Naive thymus-derived CD8-positive, alpha-beta T cell (primary cell): ENCODE measurements at regions not wholly inside any gene's neighbourhood (a gene's known extent, or its start where the extent isn't known, plus 50 kb on each side); places are given as distances from the start of the nearest gene placed in this dataset.
A peak's percentile ranks its signal among the peaks of the same experiment; 100 is the strongest.

Experiments used
- ATAC-seq, 2 donors: fragments of 150-1000 bp; cut with Tn5 transposase in 1 of 2; sonication (Bioruptor Pico), chemical (Tn5 transposase) in 1 of 2; 1 replicate in 1 of 2; 2 replicates in 1 of 2; pipeline ENCODE4 v1.10.0; 2021; ENCODE audit warnings: mild to moderate bottlenecking in 2 of 2, moderate library complexity in 2 of 2
- POLR2A ChIA-PET: fragments of 350-600 bp; sonication (Branson Sonifier 250); formaldehyde crosslinking; loops from one replicate; lab custom pipeline; 2021; ENCODE audit warnings: antibody characterized with exemption; lab: Charles Lee
- DNase-seq, 10 donors: peaks; one replicate each; pipeline versions ENCODE4 v3.0.0 to v3.0.0-alpha.2; 2020 to 2022
- H3K27ac Mint-ChIP-seq, 10 donors: one replicate each; pipeline ENCODE4 v1.8.0; 2020 to 2022; ENCODE audit warnings: mild to moderate bottlenecking in 10 of 10, mixed read lengths in 10 of 10, moderate library complexity in 4 of 10, inconsistent platforms in 1 of 10
- H3K27me3 Mint-ChIP-seq, 5 donors: one replicate each; pipeline ENCODE4 v1.8.0; 2021 to 2022; ENCODE audit warnings: mixed read lengths in 5 of 5
- H3K36me3 Mint-ChIP-seq, 3 donors: one replicate each; pipeline ENCODE4 v1.8.0; 2020 to 2022; ENCODE audit warnings: mixed read lengths in 3 of 3, mild to moderate bottlenecking in 2 of 3, inconsistent platforms in 1 of 3
- H3K4me1 Mint-ChIP-seq, 4 donors: one replicate each; pipeline ENCODE4 v1.8.0; 2021 to 2022; ENCODE audit warnings: mixed read lengths in 4 of 4
- H3K4me3 Mint-ChIP-seq, 10 donors: one replicate each; pipeline ENCODE4 v1.8.0; 2020 to 2022; ENCODE audit warnings: mild to moderate bottlenecking in 10 of 10, mixed read lengths in 10 of 10, moderate library complexity in 6 of 10, inconsistent platforms in 1 of 10
- H3K9me3 Mint-ChIP-seq, 9 donors: one replicate each; pipeline ENCODE4 v1.8.0; 2020 to 2022; ENCODE audit warnings: mixed read lengths in 9 of 9, mild to moderate bottlenecking in 3 of 9, inconsistent platforms in 1 of 9, moderate library complexity in 1 of 9

DNA sequence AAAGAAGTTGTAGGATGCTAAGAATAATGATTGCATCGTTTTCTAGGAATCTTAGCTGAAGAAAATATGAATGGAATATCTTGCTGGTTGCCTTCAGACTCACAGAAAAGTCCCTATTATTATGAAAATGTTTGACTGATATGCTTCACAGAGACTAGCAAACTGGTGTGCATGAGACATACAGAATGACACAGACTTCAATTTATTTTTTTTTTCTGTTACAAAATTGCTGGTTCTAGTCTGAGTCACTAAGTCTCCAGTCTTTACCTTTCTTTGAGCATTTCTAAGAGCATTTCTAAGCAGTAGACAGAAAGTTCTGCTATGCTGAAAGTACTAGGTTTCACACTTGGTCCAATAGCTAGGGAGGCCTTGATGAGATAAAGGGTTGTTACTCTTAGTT, 377.6 kb upstream of the ATP2B1 start:
- Mint-ChIP-seq H3K4me1 (peaks cover 0 to 5% (median 3%) of the 10 kb centered on the region in 4 donors), H3K36me3 (no peaks in the 10 kb centered on the region), H3K27ac (no peak overlapping the region), H3K27me3 (no peaks in the 10 kb centered on the region), H3K9me3 (peaks cover 0 to 4% (median 0%) of the 10 kb centered on the region in 9 donors), H3K4me3 (no peak overlapping the region)
- ATAC-seq (no peak), DNase-seq (no peak)
- POLR2A ChIA-PET = no interaction called here

DNA sequence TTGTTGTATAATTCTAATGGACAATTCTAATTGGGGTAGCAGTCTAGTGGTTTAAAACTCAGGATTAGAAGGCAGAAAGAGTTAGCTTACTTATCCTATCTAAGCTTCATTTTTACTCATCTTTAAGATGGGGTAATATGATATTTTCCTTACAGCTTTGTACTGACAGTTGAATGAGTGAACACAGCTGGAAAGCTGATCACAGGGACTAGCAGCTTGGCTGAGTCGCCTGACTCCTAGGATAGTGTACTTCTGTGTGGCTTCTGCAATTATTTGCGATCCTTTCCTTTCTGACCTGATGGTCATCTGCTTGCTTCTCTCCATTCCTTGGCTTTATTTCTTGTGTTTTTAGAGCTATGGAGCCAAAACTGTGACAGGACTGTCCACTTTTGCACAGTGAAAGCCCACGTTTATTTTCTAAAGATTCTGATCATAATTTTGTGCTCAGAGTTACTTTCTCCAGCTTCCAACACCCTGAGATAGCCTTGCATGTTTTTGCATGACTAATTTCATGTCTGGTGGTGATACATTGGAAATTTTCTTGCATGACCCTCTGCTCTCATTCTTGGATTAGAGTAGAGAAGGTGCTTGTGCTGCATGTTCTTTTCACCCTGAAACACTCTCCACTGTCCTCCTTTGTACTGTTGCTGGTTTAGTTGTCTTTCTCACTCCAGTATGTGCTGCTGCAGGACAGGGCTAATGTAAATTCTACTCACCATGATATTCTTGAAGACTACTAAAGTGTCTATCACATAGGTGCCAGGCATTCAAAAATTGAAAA, 377.0 kb upstream of the ATP2B1 start:
- peaks cover 0 to 4% (median 0%) of the 10 kb centered on the region in 9 donors for H3K9me3 Mint-ChIP-seq
- ATAC-seq (no peak), DNase-seq (no peak)
- H3K4me3 Mint-ChIP-seq = no peak overlapping the region
- H3K27me3 Mint-ChIP-seq = no peaks in the 10 kb centered on the region
- no peak overlapping the region for H3K27ac Mint-ChIP-seq
- no peaks in the 10 kb centered on the region for H3K36me3 Mint-ChIP-seq
- POLR2A ChIA-PET = no interaction called here
- H3K4me1 Mint-ChIP-seq = peaks cover 0 to 4% (median 3%) of the 10 kb centered on the region in 4 donors

DNA sequence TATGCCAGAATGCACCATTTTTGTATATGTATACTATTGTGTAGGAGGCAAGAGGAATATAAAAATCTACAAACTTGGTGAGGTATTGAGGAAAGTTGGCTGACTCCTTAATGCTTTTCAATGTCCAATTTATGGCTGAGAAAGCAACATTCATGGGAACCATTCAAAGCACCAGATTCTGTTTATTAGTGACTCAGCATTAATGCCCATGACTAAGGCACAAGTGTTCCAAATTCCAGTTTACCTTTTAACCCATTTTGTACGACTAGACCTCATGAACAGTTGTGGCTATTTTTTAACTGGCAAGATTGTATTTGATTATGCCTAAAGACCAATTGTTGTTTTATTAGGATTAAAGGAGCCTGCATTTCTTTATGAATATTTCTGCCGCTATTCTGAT, 375.4 kb upstream of the ATP2B1 start:
- Mint-ChIP-seq H3K27ac (no peak overlapping the region), H3K4me1 (no peaks in the 10 kb centered on the region), H3K36me3 (no peaks in the 10 kb centered on the region), H3K27me3 (no peaks in the 10 kb centered on the region), H3K4me3 (no peak overlapping the region), H3K9me3 (no peaks in the 10 kb centered on the region)
- no peak for ATAC-seq
- no peak for DNase-seq
- POLR2A ChIA-PET = no interaction called here

DNA sequence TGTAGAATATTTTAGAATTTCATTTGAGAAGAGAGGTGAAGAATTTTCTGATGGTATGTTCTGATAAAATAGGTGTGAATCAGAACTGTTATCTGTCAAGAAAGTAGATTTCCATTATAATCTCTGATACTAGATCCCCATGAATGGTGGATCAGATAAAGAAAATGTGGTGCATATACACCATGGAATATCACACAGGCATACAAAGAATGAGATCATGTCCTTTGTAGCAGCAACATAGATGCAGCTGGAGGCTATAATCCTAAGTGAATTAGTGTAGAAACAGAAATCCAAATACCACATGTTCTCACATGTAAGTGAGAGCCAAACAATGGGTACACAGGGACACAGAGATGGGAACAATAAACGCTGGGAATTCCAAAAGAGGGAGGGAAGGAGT, 372.0 kb upstream of the ATP2B1 start:
- Mint-ChIP-seq H3K27me3 (no peaks in the 10 kb centered on the region), H3K36me3 (no peaks in the 10 kb centered on the region), H3K27ac (no peak overlapping the region), H3K9me3 (no peaks in the 10 kb centered on the region), H3K4me1 (peaks cover 6 to 24% (median 20%) of the 10 kb centered on the region in 4 donors), H3K4me3 (no peak overlapping the region)
- POLR2A ChIA-PET = no interaction called here
- DNase-seq = no peak
- no peak for ATAC-seq

DNA sequence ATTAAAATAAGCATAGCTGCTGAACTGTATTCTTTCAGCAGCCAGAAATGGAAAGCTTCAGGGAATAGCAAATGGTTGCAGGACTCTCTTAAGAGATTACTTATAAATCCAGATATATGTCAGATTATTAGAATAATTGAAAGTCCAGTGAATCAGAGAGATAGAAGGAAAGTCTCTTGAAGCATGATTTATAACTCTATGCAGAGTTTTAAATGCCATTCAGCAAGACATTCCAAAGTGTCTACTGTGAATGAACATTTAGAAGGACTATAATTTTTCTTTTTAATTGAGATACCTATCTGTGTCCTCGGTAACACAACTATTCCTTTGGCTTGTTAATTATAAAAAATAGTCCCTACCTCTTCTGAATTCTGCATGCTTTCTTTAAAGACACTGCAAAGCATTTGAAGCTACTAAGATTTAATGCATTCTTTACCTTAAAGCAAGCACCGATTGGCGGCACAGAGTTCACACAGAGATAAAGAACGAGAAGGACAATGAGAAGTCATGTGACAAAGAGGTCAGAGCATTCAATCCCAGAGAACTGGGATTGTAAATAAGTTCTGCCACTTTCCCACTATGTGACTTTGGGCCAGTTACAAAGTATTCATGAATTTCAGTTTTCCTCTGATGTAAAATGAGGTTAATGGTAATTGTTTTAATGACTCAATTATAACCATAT, 371.0 kb upstream of the ATP2B1 start:
- Mint-ChIP-seq H3K36me3 (no peaks in the 10 kb centered on the region), H3K4me1 (peaks cover 8 to 29% (median 26%) of the 10 kb centered on the region in 4 donors), H3K9me3 (peaks cover 0 to 3% (median 0%) of the 10 kb centered on the region in 9 donors), H3K27ac (no peak overlapping the region), H3K27me3 (peaks cover 0 to 3% (median 2%) of the 10 kb centered on the region in 5 donors), H3K4me3 (no peak overlapping the region)
- ATAC-seq (no peak), DNase-seq (no peak)
- POLR2A ChIA-PET = no interaction called here

DNA sequence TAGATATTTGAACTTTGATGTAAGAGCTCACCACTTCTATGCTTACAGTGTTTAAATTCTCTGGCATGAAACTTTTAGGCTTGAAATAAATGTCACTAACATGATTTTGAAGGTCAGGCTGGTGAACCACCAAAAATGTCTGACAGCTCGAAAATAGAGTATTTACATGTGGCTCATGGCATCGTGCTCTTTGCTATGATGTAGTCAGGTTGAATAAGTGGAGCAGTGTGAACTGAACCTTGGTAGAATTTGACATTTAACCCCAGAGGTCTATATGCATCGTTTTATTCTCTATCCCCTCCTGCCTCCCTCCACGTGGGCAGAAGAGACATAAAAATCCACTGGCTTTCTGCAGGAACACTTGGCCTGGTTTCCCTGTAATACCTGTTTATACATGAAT, 369.7 kb upstream of the ATP2B1 start:
- Mint-ChIP-seq H3K4me3 (peak overlapping the region in 1 of 10 donors; percentile 31), H3K4me1 (peaks cover 8 to 29% (median 26%) of the 10 kb centered on the region in 4 donors), H3K27ac (no peak overlapping the region), H3K9me3 (peaks cover 0 to 3% (median 0%) of the 10 kb centered on the region in 9 donors), H3K27me3 (peaks cover 0 to 6% (median 3%) of the 10 kb centered on the region in 5 donors), H3K36me3 (no peaks in the 10 kb centered on the region)
- no peak for ATAC-seq
- POLR2A ChIA-PET = no interaction called here
- DNase-seq = no peak

DNA sequence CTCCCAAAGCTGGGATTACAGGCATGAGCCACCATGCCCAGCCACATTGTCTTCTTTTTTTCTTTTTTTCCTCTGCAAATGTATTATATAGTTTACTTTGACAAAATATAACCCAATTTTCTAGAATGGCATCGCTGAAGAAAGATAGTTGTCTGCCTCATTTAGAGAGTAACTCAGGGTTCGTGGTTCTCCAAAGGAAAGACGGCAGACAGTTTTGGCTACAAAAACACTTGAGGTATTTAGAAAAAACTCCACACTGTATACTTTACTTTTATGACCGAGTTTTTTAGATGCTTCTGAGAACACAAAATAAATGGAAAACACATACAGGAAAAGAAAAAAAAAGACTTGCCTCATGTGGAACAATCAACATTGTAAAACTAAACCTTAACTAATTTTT, 369.1 kb upstream of the ATP2B1 start:
- DNase-seq (no peak), ATAC-seq (no peak)
- Mint-ChIP-seq H3K4me3 (peak overlapping the region in 1 of 10 donors; percentile 5), H3K4me1 (peaks cover 8 to 29% (median 26%) of the 10 kb centered on the region in 4 donors), H3K9me3 (peaks cover 0 to 3% (median 0%) of the 10 kb centered on the region in 9 donors), H3K36me3 (no peaks in the 10 kb centered on the region), H3K27me3 (peaks cover 0 to 7% (median 4%) of the 10 kb centered on the region in 5 donors), H3K27ac (peak overlapping the region in 1 of 10 donors; percentile 59)
- POLR2A ChIA-PET = interaction anchor here (0.6 to 0.7 kb wide), 2 partner anchors 552 to 608 kb away, joined by 3 read pairs; no protein-coding TSS in a partner anchor

DNA sequence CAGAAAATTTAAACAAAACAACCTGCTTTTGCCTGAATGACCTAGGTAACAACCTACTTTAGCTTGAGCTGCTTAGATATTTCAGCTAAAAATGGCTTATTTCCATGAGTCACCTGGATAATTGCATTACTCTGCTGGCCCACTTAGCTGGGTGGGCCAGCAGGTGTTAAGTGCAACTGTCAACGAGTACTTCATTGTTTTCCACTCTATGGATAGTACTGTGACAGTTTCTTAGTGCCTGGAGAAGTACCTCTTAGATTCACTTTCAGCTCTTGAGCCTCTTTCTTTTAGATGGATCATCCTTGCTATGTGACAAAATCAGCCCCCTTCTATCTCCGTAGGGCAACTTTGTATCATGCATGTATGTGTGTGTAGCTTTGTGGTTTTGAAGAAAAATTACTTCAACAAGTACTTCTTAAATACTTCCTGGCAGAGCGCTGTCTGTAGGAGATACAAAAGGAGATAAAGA, 368.2 kb upstream of the ATP2B1 start:
- H3K4me3 Mint-ChIP-seq = peak overlapping the region in 7 of 10 donors; percentile 2 to 51 (median 16)
- DNase-seq (peak in 3 of 10 donors; percentile 5 to 18 (median 12)), ATAC-seq (peak; percentile 59 to 71)
- H3K27me3 Mint-ChIP-seq = peaks cover 0 to 7% (median 4%) of the 10 kb centered on the region in 5 donors
- no peaks in the 10 kb centered on the region for H3K36me3 Mint-ChIP-seq
- peaks cover 8 to 29% (median 26%) of the 10 kb centered on the region in 4 donors for H3K4me1 Mint-ChIP-seq
- peak overlapping the region in 8 of 10 donors; percentile 6 to 69 (median 28) for H3K27ac Mint-ChIP-seq
- POLR2A ChIA-PET = no interaction called here
- H3K9me3 Mint-ChIP-seq = peaks cover 0 to 3% (median 0%) of the 10 kb centered on the region in 9 donors

DNA sequence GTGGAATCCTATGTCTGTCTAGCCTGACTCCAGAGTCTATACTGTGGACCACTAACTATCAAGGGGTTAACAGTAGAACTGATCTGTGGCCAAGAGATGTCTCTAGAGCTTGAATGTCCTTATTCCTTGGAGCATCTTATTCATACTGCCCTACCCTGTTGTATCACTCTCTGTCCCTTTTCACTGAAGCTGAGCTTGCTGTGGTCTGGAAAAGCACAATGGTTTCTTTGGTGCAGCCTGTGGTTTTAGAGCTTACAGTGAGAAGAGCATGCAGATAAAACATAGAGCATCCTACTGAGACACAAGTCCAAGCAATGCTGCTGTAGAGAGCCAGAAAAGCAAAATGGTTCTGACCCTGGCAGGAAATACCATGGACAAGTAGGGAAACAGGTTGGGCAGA, 367.0 kb upstream of the ATP2B1 start:
- DNase-seq = no peak
- POLR2A ChIA-PET = no interaction called here
- Mint-ChIP-seq H3K9me3 (peaks cover 0 to 3% (median 0%) of the 10 kb centered on the region in 9 donors), H3K36me3 (peaks cover 0 to 1% (median 0%) of the 10 kb centered on the region in 3 donors), H3K4me3 (peak overlapping the region in 1 of 10 donors; percentile 13), H3K4me1 (peaks cover 8 to 29% (median 26%) of the 10 kb centered on the region in 4 donors), H3K27ac (peak overlapping the region in 2 of 10 donors; percentile 6 to 24), H3K27me3 (peaks cover 3 to 11% (median 8%) of the 10 kb centered on the region in 5 donors)
- ATAC-seq = peak in 1 of 2 donors; percentile 46

DNA sequence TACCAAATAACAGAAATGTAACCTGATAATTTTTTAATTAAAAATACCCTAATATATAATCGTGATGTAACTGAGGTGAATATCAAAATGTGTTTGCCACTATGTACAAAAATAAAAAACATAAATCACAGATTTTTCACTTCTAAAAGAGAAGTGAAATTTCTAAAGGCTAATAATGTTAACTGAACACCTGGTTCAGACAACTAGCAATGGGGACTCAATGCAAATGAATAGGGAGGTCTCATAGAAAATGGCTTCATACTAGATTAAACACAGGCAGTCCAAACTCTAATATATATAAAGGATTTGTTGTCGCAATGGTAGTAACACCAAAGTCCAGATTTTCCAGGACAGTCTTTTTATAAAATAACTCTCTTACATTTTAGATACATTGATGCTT, 365.4 kb upstream of the ATP2B1 start:
- H3K36me3 Mint-ChIP-seq = peaks cover 0 to 7% (median 0%) of the 10 kb centered on the region in 3 donors
- POLR2A ChIA-PET = no interaction called here
- H3K4me3 Mint-ChIP-seq = no peak overlapping the region
- peaks cover 0 to 4% (median 0%) of the 10 kb centered on the region in 9 donors for H3K9me3 Mint-ChIP-seq
- DNase-seq = no peak
- peaks cover 7 to 18% (median 10%) of the 10 kb centered on the region in 5 donors for H3K27me3 Mint-ChIP-seq
- H3K27ac Mint-ChIP-seq = no peak overlapping the region
- no peak for ATAC-seq
- peaks cover 8 to 29% (median 26%) of the 10 kb centered on the region in 4 donors for H3K4me1 Mint-ChIP-seq

DNA sequence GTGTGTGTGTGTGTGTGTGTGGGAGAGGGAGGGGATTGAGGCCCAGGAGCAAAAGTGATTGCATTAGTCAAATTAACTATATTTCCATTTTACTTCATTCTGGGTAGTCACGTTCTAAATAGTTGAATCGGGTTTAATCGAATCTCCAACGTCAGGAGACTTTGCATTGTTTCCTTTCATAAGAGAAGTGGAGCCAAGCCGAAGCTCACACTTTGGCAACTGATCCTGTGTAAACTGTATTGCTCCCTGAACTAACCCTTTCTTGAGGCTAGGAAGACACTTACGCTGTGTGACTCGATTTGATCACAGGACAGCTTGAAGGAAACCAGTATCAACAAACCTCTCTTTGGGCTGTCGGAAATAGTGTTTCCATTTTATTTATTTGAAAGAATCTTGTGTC, 363.4 kb upstream of the ATP2B1 start:
- DNase-seq (no peak), ATAC-seq (no peak)
- no peak overlapping the region for H3K4me3 Mint-ChIP-seq
- peaks cover 0 to 7% (median 0%) of the 10 kb centered on the region in 3 donors for H3K36me3 Mint-ChIP-seq
- POLR2A ChIA-PET = no interaction called here
- no peak overlapping the region for H3K27ac Mint-ChIP-seq
- H3K9me3 Mint-ChIP-seq = peaks cover 0 to 4% (median 0%) of the 10 kb centered on the region in 9 donors
- peaks cover 6 to 17% (median 17%) of the 10 kb centered on the region in 4 donors for H3K4me1 Mint-ChIP-seq
- H3K27me3 Mint-ChIP-seq = peaks cover 7 to 18% (median 11%) of the 10 kb centered on the region in 5 donors

DNA sequence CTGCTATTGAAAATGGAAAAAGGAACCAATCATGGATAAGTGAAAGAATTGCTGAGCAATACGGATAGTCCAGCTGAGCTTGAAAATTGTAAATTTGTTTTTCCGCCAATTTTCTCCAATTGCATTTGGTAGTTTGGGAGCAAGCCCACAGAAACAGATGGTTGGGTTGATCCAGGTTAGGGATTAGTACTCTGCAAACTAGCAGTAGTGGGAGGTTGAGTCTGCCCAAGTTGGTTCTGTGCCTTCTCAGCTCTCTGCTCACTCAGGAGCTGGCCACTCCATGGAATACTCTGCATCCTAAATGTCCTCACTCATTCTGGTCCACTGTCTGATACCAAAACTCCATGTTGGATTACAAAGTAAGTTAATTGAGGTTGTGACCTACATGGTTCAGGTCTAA, 361.1 kb upstream of the ATP2B1 start:
- POLR2A ChIA-PET = no interaction called here
- DNase-seq (no peak), ATAC-seq (no peak)
- Mint-ChIP-seq H3K4me3 (no peak overlapping the region), H3K27ac (no peak overlapping the region), H3K9me3 (peaks cover 0 to 4% (median 0%) of the 10 kb centered on the region in 9 donors), H3K27me3 (peaks cover 4 to 18% (median 9%) of the 10 kb centered on the region in 5 donors), H3K36me3 (peaks cover 0 to 7% (median 0%) of the 10 kb centered on the region in 3 donors), H3K4me1 (peaks cover 0 to 1% (median 0%) of the 10 kb centered on the region in 4 donors)
